Esophagus muscularis mucosa (tissue), 3 donors: ENCODE measurements at regions not wholly inside any gene's neighbourhood (a gene's known extent, or its start where the extent isn't known, plus 50 kb on each side); places are given as distances from the start of the nearest gene placed in this dataset.

Experiments
- CTCF ChIP-seq, 3 experiments: fragments of 200-600 bp in 2 of 3; fragments of 450-650 bp in 1 of 3; sonication (generic) in 2 of 3; IDR thresholded peaks; one replicate each; pipeline ENCODE4 v1.5.1; 2017 to 2019; ENCODE audit warnings: antibody characterized with exemption in 3 of 3, mild to moderate bottlenecking in 2 of 3, moderate library complexity in 1 of 3
- POLR2A ChIP-seq: fragments of 450-650 bp; IDR thresholded peaks from one replicate; pipeline ENCODE4 v1.6.1; 2017; ENCODE audit warnings: antibody characterized with exemption, moderate library complexity, mild to moderate bottlenecking, low read depth
- POLR2AphosphoS5 ChIP-seq, 2 donors: sonication (generic); formaldehyde crosslinking; IDR thresholded peaks; one replicate each; pipeline ENCODE4 v1.6.1; 2017; ENCODE audit warnings: antibody characterized with exemption in 2 of 2

GRCh38 chrX:76248901-76249300 lies 76.0 kb downstream of the PBDC1 start:
- TF ChIP-seq CTCF (IDR thresholded peaks at IDR 0.05) (no peak), POLR2AphosphoS5 (IDR thresholded peaks at IDR 0.05) (no peak), POLR2A (no peak)
